HCT116 (cell line): ENCODE measurements at regions not wholly inside any gene's neighbourhood (a gene's known extent, or its start where the extent isn't known, plus 50 kb on each side); places are given as distances from the start of the nearest gene placed in this dataset.

Experiments
- ATAC-seq: fragments of 200-7000 bp; cut with Tn5 transposase; 2 replicates; pipeline ENCODE4 v1.9.1; 2020; ENCODE audit warnings: mild to moderate bottlenecking, moderate library complexity
- BruUV-seq: library from RNA; stranded (reverse); fragments of 400-500 nt; replicated peaks from 2 replicates; lab custom pipeline; 2021; lab: Mats Ljungman, UMichigan
- CTCF ChIA-PET: fragments of 300-600 bp; sonication (Branson Sonifier 250); formaldehyde crosslinking; loops from one replicate; lab custom pipeline; 2021; ENCODE audit warnings: antibody characterized with exemption; lab: Charles Lee
- POLR2A ChIA-PET: fragments of 300-600, 350-600 bp; sonication (Branson Sonifier 250); formaldehyde crosslinking; loops from one replicate; lab custom pipeline; 2021; ENCODE audit warnings: antibody characterized with exemption; lab: Charles Lee
- RAD21 ChIA-PET, 2 experiments: fragments of 300-600 bp; sonication (Branson Sonifier 250); formaldehyde crosslinking; loops; one replicate each; lab custom pipeline; 2023; ENCODE audit warnings: low total read pairs in 2 of 2; ENCODE audit not compliant: uncharacterized antibody in 2 of 2, unreplicated experiment in 2 of 2, low non-redundant PET in 1 of 2; lab: Charles Lee
- DNase-seq: peaks from one replicate; pipeline ENCODE4 v3.0.0-alpha.2; 2010; ENCODE audit warnings: low read depth, low spot score
- H2AFZ ChIP-seq: fragments of 200-600 bp; shearing (Covaris generic), sonication (generic); 2 replicates; pipeline ENCODE4 v1.6.1; 2017; ENCODE audit warnings: low read depth, mixed run types, mixed read lengths, antibody characterized with exemption, low read length; ENCODE audit not compliant: poor library complexity, severe bottlenecking
- H3K27ac ChIP-seq: 2 replicates; pipeline ENCODE4 v1.5.1; 2012; ENCODE audit warnings: low read depth, low read length
- H3K27me3 ChIP-seq: fragments of 200-600 bp; sonication (generic); 2 replicates; pipeline ENCODE4 v1.6.1; 2016; ENCODE audit warnings: mixed run types, low read length, mixed read lengths; ENCODE audit not compliant: insufficient read depth
- H3K36me3 ChIP-seq, 2 experiments: fragments of 200-500 bp in 1 of 2; fragments of 200-600 bp in 1 of 2; sonication (Bioruptor generic) in 1 of 2; sonication (generic) in 1 of 2; 2 replicates each; pipeline versions ENCODE4 v1.5.1 to v1.6.1; 2014 to 2016; ENCODE audit warnings: low read length in 2 of 2, inconsistent platforms in 1 of 2, mixed read lengths in 1 of 2, mixed run types in 1 of 2; ENCODE audit not compliant: insufficient read depth in 2 of 2, control insufficient read depth in 1 of 2
- H3K4me1 ChIP-seq, 2 experiments: fragments of 200-600 bp in 1 of 2; sonication (generic) in 1 of 2; 2 replicates each; pipeline versions ENCODE4 v1.5.1 to v1.6.1; 2012 to 2017; ENCODE audit warnings: low read length in 2 of 2, inconsistent platforms in 1 of 2, mild to moderate bottlenecking in 1 of 2, mixed read lengths in 1 of 2, mixed run types in 1 of 2, moderate library complexity in 1 of 2; ENCODE audit not compliant: insufficient read depth in 2 of 2, control insufficient read depth in 1 of 2
- H3K4me2 ChIP-seq: fragments of 200-600 bp; sonication (generic); 2 replicates; pipeline ENCODE4 v1.6.1; 2017; ENCODE audit warnings: mixed run types, low read length, mixed read lengths
- H3K4me3 ChIP-seq, 2 experiments: fragments of 200-600 bp in 1 of 2; sonication (generic) in 1 of 2; replicated peaks in 1 of 2; 2 replicates each; pipeline ENCODE4 v1.5.1; 2011 to 2016; ENCODE audit warnings: low read length in 2 of 2, control low read depth in 1 of 2, low read depth in 1 of 2, mild to moderate bottlenecking in 1 of 2, mixed read lengths in 1 of 2, mixed run types in 1 of 2
- H3K79me2 ChIP-seq: fragments of 200-600 bp; sonication (generic); 2 replicates; pipeline ENCODE4 v1.6.1; 2017; ENCODE audit warnings: mild to moderate bottlenecking, mixed run types, low read length, moderate library complexity, mixed read lengths; ENCODE audit not compliant: insufficient read depth
- H3K9ac ChIP-seq: fragments of 200-600 bp; sonication (generic); 2 replicates; pipeline ENCODE4 v1.6.1; 2016; ENCODE audit warnings: low read length, mixed read lengths
- H3K9me2 ChIP-seq: fragments of 200-600 bp; sonication (generic), shearing (Covaris generic); 2 replicates; pipeline ENCODE4 v1.6.1; 2017; ENCODE audit warnings: mixed run types, mild to moderate bottlenecking, moderate library complexity; ENCODE audit not compliant: insufficient read depth
- H3K9me3 ChIP-seq, 2 experiments: fragments of 200-500 bp in 1 of 2; fragments of 200-600 bp in 1 of 2; sonication (Bioruptor generic) in 1 of 2; sonication (generic) in 1 of 2; 2 replicates each; pipeline ENCODE4 v1.6.1; 2014 to 2017; ENCODE audit warnings: low read length in 2 of 2, mixed read lengths in 2 of 2, inconsistent platforms in 1 of 2, low read depth in 1 of 2, mild to moderate bottlenecking in 1 of 2, mixed run types in 1 of 2, moderate library complexity in 1 of 2; ENCODE audit not compliant: control insufficient read depth in 1 of 2, insufficient read depth in 1 of 2
- H4K20me1 ChIP-seq: fragments of 200-600 bp; sonication (generic), shearing (Covaris generic); 2 replicates; pipeline ENCODE4 v1.6.1; 2017; ENCODE audit warnings: mixed run types, mild to moderate bottlenecking, moderate library complexity; ENCODE audit not compliant: insufficient read depth
- CBX3 ChIP-seq: IDR thresholded peaks from 2 replicates; pipeline ENCODE4 v1.6.1; 2012; ENCODE audit warnings: low read depth
- CEBPB ChIP-seq: IDR thresholded peaks from 2 replicates; pipeline ENCODE4 v1.6.1; 2012; ENCODE audit warnings: low read depth
- CTCF ChIP-seq, 3 experiments: fragments of 200-600 bp in 1 of 3; sonication (generic) in 1 of 3; IDR thresholded peaks in 2 of 3; conservative IDR thresholded peaks in 1 of 3; 2 replicates each; pipeline ENCODE4 v1.5.1; 2012 to 2017; ENCODE audit warnings: low read depth in 2 of 3, low read length in 2 of 3, antibody characterized with exemption in 1 of 3, borderline replicate concordance in 1 of 3, control low read depth in 1 of 3, mild to moderate bottlenecking in 1 of 3, mixed read lengths in 1 of 3, mixed run types in 1 of 3, moderate library complexity in 1 of 3; ENCODE audit not compliant: insufficient read depth in 1 of 3
- EGR1 ChIP-seq: IDR thresholded peaks from 2 replicates; pipeline ENCODE4 v1.6.1; 2012; ENCODE audit warnings: low read depth
- ELF1 ChIP-seq: IDR thresholded peaks from 2 replicates; pipeline ENCODE4 v1.6.1; 2012; ENCODE audit warnings: low read depth, borderline replicate concordance
- EZH2phosphoT487 ChIP-seq: fragments of 200-600 bp; IDR thresholded peaks from 2 replicates; pipeline ENCODE4 v1.6.1; 2018; ENCODE audit warnings: antibody characterized with exemption, borderline replicate concordance
- FOSL1 ChIP-seq: IDR thresholded peaks from 2 replicates; pipeline ENCODE4 v1.6.1; 2012; ENCODE audit warnings: low read depth
- JUND ChIP-seq: IDR thresholded peaks from 2 replicates; pipeline ENCODE4 v1.6.1; 2012
- POLR2A ChIP-seq: IDR thresholded peaks from 2 replicates; pipeline ENCODE4 v1.7.0; 2011; ENCODE audit warnings: borderline replicate concordance; ENCODE audit not compliant: insufficient read depth, insufficient read length; ENCODE audit errors: extremely low read depth
- RAD21 ChIP-seq: IDR thresholded peaks from 2 replicates; pipeline ENCODE4 v1.6.1; 2012; ENCODE audit warnings: low read depth, mild to moderate bottlenecking
- SIN3A ChIP-seq: IDR thresholded peaks from 2 replicates; pipeline ENCODE4 v1.6.1; 2012; ENCODE audit warnings: low read depth
- SP1 ChIP-seq: IDR thresholded peaks from 2 replicates; pipeline ENCODE4 v1.6.1; 2012; ENCODE audit warnings: low read depth
- SRF ChIP-seq: IDR thresholded peaks from 2 replicates; pipeline ENCODE4 v1.6.1; 2012; ENCODE audit warnings: low read depth
- YY1 ChIP-seq: IDR thresholded peaks from 2 replicates; pipeline ENCODE4 v1.6.1; 2011; ENCODE audit warnings: low read length, low read depth, moderate library complexity, mild to moderate bottlenecking; ENCODE audit not compliant: insufficient replicate concordance; ENCODE audit errors: extremely low read depth
- ZBTB33 ChIP-seq: IDR thresholded peaks from 2 replicates; pipeline ENCODE4 v1.6.1; 2011; ENCODE audit warnings: mild to moderate bottlenecking, low read length, moderate library complexity; ENCODE audit not compliant: insufficient replicate concordance; ENCODE audit errors: extremely low read depth
- ZFX ChIP-seq: fragments of 450-650 bp; IDR thresholded peaks from 2 replicates; pipeline ENCODE4 v1.6.1; 2017
- ZNF274 ChIP-seq: fragments of 200-500 bp; sonication (Bioruptor generic); IDR thresholded peaks from 2 replicates; pipeline ENCODE4 v1.6.1; 2014; ENCODE audit warnings: mild to moderate bottlenecking, low read depth, low read length, inconsistent platforms
- intact Hi-C: fragments of 100-400 bp; cut with micrococcal nuclease; formaldehyde crosslinking; loops from 2 replicates; pipeline ENCODE4 v1.10.0; 2022
- TF ChIP-seq, protein P1 (sequence below): IDR thresholded peaks from 2 replicates; pipeline ENCODE4 v1.6.1; 2012; ENCODE audit warnings: low read depth
- TF ChIP-seq, protein P2 (sequence below): IDR thresholded peaks from 2 replicates; pipeline ENCODE4 v1.6.1; 2012

GRCh38 chr6:44564906-44565524 is 177.5 kb downstream of the CDC5L start:
- ChIA-PET RAD21 (no interaction called here), CTCF (no interaction called here)
- intact Hi-C loops: no loop called here

More at GRCh38 chr6:44564906-44565524, 177.5 kb downstream of the CDC5L start:
- TF ChIP-seq JUND (no peak), EGR1 (no peak), ZBTB33 (no peak), SIN3A (no peak), CBX3 (no peak), ZFX (no peak), FOSL1 (no peak), RAD21 (no peak), ZNF274 (no peak), CEBPB (no peak), YY1 (no peak), EZH2phosphoT487 (no peak), CTCF (IDR thresholded peaks at IDR 0.05 in 2 of 3, conservative IDR thresholded peaks at IDR 0.05 in 1 of 3; ENCODE audit: borderline replicate concordance in 1 of 3, insufficient read depth in 1 of 3, low read depth in 2 of 3, low read length in 2 of 3) (no peak), SRF (no peak), ELF1 (no peak), POLR2A (no peak), SP1 (no peak)
- TF ChIP-seq, protein P1, sequence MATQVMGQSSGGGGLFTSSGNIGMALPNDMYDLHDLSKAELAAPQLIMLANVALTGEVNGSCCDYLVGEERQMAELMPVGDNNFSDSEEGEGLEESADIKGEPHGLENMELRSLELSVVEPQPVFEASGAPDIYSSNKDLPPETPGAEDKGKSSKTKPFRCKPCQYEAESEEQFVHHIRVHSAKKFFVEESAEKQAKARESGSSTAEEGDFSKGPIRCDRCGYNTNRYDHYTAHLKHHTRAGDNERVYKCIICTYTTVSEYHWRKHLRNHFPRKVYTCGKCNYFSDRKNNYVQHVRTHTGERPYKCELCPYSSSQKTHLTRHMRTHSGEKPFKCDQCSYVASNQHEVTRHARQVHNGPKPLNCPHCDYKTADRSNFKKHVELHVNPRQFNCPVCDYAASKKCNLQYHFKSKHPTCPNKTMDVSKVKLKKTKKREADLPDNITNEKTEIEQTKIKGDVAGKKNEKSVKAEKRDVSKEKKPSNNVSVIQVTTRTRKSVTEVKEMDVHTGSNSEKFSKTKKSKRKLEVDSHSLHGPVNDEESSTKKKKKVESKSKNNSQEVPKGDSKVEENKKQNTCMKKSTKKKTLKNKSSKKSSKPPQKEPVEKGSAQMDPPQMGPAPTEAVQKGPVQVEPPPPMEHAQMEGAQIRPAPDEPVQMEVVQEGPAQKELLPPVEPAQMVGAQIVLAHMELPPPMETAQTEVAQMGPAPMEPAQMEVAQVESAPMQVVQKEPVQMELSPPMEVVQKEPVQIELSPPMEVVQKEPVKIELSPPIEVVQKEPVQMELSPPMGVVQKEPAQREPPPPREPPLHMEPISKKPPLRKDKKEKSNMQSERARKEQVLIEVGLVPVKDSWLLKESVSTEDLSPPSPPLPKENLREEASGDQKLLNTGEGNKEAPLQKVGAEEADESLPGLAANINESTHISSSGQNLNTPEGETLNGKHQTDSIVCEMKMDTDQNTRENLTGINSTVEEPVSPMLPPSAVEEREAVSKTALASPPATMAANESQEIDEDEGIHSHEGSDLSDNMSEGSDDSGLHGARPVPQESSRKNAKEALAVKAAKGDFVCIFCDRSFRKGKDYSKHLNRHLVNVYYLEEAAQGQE: no peak
- TF ChIP-seq, protein P2, sequence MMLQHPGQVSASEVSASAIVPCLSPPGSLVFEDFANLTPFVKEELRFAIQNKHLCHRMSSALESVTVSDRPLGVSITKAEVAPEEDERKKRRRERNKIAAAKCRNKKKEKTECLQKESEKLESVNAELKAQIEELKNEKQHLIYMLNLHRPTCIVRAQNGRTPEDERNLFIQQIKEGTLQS: no peak
- Histone ChIP-seq H3K27ac (no peak overlapping the region), H3K36me3 (no peaks in the 10 kb centered on the region), H3K4me3 (no peak overlapping the region), H3K9me3 (no peaks in the 10 kb centered on the region), H2AFZ (no peak overlapping the region), H3K79me2 (no peaks in the 10 kb centered on the region), H3K9me2 (no peaks in the 10 kb centered on the region), H3K4me1 (peaks cover 0 to 8% of the 10 kb centered on the region in 2 experiments; a peak in 1 of 4 replicates), H3K4me2 (no peak overlapping the region), H3K27me3 (no peaks in the 10 kb centered on the region), H3K9ac (no peak overlapping the region), H4K20me1 (no peaks in the 10 kb centered on the region)
- BruUV-seq: no TSS peak
- ATAC-seq (no peak), DNase-seq (no peak)
- POLR2A ChIA-PET: interaction anchor here (0.6 kb wide), 1 partner anchor 907 kb away, joined by 5 read pairs; no protein-coding TSS in a partner anchor
